ENCODE measurements at regions not wholly inside any gene's neighbourhood (a gene's known extent, or its start where the extent isn't known, plus 50 kb on each side); places are given as distances from the start of the nearest gene placed in this dataset.
"Not testable (repeated sequence)": the region's sequence is repeated elsewhere in the genome, so short reads cannot be mapped to it uniquely, and the experiment has no call there.

DNA sequence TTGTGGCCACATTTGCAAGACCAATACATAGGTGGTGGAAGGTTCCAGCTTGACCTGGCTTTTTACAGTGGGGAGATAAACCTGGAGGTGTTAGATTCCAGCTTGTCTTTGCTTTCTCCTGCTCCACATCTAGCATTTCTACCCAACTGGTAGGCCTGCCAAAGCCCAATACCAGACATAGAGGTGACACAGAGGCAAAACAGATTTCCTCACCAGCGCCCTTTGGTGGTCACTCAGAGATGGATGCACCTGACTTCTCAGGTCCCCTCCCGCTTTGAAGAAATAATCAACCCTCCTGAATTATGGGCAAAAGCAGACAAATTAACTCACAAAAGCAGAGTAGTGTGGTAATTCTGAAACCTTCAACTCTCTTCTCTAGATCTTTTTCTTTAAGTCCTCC is 1356.2 kb downstream of the FAM181B start:
- no peak for DNase-seq

DNA sequence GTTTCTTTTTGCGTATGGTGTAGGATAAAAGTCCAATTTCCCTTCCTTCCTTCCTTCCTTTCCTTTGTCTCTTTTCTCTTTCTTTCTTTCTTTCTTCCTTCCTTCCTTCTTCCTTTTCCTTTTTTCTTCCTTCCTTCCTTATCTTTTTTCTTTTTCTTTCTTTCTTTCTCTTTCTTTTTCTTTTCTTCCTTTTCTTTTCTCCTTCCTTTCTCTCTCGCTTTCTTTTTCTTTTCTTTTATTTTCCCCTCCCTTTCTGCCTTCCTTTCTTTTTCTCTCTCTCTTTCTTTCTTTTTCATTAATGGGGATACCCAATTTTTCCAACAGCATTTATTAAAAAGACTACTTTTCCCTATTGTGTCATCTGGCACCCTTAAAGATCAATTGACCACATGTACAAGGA is 1359.7 kb downstream of the FAM181B start:
- DNase-seq: no peak

DNA sequence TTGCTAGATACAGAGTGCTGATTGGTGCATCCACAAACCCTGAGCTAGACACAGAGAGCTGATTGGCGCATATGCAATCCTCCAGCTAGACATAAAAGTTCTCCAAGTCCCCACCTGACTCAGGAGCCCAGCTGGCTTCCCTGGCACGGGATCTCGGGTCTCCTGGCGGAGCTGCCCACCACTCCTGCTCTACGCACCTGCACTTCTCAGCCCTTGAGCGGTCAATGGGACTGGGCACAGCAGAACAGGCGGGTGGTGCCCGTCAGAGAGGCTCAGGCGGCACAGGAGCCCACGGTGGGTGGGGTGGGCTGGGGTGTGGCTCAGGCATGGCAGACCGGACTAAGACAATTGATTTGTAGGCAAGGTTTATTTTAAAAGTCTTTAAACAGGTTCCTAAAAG is 1365.5 kb downstream of the FAM181B start:
- no peak for DNase-seq

DNA sequence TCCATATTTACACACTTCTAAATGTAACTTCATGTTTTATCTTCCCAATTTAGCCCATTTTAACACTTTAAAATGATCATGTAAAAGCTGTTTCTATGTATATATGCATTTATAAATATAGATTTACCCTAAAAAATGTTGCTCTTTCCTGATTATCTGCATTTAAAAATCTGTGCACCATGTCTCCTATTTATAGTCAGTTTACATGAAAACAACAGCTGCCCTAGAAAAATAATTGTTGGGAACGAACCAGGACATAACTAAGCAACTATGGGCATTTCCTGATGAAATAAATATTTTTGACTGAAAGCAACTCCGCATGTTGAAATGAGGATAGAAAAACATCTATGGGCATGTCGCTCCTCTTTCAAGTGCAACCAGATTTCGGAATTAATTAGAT is 1368.2 kb downstream of the FAM181B start:
- DNase-seq: no peak

DNA sequence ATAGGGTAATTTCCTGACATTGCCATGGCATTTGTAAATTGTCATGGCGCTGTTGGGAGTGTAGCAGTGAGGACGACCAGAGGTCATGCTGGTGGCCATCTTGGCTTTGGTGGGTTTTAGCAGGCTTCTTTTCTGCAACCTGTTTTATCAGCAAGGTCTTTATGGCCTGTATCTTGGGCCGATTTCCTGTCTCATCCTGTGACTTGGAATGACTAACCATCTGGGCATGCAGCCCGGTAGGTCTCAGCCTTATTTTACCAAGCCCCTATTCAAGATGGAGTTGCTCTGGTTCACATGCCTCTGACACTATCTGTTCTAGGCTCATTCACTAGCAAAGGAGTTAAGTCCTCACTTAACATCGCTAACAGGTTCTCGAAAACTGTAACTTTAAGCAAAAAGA is 1374.2 kb downstream of the FAM181B start:
- DNase-seq: no peak

DNA sequence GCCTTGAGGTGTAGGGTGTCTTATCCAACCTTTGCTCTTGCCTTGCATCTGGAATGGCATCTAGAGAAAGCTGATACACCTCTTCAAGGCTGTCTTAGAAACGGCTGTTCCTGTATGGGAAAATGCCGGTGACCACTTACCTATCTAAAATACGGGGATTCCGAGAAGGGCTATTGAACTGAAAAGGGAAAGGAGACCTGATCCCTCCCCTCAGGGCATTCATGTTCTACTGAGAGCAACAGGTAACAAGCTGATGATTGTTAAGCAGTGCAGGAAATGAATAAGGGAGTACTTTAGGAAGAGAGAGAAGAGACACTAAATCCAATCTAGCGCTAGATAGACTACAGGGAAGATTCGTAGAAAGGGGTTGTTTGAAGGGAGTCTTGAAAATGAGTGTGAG is 1388.1 kb downstream of the FAM181B start:
- DNase-seq: no peak

DNA sequence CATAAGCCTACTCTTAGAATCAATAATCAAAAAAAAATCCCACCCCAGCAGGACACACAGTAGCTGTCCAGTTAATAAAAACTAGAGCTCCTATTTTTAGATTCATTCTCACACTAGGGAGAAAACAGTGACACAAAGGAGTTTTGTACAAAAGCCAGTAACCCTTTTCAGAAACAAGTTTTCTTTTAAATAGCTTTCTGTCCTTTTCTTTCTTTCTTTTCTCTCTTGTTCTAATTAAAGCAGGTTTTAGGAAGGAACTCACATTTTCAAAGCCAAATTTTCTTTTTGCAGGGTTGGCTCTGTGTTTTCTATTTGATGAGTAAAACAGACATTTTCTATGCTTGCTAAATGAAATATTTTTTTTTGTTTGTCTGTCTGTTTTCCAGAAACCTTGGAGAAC is 1390.7 kb downstream of the FAM181B start:
- DNase-seq: no peak

DNA sequence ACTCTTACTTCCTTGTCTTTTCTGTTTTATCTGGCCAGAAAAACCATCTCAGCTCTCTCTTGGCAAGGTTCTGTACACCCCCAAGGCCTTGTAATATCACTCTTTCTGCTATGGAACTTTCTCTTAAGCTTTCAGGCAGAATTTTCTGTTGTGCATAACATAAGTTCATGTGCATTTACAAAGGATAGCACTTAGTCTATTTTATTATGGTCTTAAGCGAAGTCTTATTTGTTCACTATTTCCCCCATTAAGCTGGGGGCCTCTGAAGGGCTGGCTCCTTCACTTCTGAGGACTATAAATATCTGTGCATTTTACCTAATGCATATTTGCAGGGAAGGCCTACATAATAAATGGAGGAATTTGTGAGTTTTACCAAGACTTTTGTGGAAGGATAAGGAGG is 1393.4 kb downstream of the FAM181B start:
- DNase-seq: no peak

DNA sequence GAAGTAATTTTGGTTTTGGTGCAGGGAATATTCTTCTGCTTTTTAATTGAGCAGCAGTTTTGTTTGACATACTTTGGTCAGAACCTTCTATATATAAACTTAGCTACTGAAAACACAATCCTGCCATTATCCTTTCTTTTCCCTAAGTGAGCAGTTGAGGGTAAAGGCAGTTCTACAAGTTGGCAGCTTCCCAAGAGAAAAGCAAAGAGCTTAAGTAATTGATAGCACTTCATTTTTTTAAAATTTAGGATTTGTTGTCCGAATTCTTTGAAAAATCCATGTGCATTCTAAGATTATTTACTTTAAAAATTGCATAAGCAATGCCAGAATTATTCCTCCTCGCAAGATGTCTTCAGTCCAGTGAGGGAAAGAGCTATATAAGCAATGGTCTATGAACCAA is 1394.1 kb downstream of the FAM181B start:
- no peak for DNase-seq

DNA sequence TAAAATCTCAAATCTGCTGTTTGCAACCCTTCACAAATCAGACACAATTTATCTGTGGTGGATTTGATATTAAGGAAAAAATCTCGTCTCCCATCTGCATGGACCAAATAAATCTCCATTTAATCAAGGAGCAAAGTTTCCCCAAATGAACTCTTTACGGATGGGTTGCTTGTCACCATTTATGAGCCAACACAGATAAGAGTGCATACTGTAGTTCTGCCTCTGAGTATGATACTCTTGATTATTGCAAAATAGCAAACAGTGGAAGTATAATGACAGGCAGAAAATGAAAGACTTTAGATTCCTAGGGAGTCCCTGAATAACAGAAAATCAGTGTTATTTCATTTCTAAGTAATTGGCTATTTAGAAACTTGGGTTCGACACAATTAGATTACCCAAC is 1395.9 kb downstream of the FAM181B start:
- no peak for DNase-seq

DNA sequence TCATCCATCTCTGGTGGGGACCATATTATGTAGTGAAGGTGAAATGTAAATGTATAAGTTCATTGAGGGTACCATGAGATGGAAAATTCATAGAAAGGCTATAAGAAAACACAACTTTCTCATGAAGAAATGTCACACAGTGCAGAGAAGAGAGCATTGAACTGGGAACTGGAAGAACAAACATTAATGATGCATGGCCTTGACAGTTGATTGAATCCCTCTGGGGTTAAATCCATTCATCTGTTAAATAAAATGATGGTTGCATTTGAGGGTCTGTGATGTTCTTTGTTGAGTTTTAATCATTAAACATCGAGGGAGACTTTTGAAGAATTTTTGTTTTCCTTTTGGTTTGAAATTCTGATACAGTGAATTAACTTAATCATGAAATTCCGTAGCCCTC is 1401.4 kb downstream of the FAM181B start:
- DNase-seq: no peak

DNA sequence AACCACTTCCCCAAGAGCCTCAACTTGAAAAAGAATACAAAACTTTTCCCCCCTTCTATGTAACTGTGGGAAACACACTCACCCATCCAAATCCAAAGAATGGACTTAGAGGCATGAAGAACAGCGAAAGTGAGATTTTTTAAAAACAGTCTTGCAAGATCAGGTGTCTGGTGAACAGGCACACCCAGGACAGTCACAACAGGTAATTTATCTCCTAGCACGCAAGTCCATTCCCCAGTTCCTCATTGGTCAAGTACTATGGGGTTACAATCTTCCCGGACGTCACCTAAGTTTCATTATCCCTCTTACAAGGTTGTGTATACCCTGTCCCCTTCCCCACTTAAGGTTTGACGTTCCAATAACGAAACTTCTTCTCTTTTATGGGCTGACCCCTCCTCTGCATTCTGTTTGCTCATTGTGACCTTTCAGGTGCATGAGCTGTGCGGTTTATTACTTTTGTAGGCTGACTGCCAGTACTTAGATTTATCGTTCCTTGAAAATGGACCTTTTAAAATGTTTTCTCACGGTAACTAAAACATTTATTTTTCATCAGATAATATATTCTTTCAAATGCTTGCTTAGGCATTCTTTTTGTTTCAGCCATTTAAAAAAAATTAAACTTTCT is 1401.9 kb downstream of the FAM181B start:
- DNase-seq: no peak

DNA sequence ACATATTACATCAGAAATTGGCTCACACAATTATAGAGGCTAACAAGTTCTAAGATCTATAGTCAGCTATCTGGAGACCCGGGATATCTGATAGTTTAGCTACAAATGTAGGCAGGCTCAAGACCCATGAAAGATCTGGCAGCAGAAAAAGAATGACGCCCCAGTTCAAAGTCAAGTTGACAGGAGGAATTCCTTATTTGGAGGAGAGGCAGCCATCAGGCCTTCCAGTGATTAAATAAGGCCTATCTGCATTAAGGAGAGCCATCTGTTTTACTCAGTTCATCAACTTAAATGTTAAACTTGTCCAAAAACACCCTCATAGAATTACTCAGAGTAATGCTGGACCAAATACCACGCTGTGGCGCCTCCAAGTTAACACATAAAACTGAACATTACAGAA is 1402.6 kb downstream of the FAM181B start:
- no peak for DNase-seq

DNA sequence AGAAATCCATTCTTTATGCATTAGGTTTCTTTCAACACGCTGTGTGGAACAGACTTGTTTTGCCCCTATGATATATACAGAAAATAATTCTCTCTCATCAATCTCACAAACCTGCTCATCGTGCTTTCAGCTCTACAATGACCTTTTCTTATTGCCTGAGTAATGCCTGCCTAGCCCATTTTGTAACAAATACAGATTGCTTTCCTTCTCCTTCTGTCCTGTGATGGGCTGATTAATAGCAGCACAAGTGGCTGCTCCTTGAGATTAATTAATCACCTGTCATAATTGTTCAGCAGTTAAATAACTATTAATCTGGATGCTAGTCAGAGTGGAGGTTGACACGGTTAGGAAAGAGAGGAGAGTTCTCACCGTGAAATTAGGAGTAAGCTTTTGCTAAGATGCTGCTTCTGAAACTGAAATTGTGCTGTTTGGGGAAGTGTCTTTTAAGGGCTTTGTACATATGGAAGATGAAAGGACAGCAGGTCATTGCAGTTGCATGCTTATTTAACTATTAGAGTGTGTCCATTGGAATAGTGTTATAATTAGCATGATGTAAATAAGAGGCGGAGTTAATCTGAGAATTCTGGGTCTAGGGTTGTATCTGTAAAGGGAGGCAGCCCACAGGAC is 1430.5 kb downstream of the FAM181B start:
- no peak for DNase-seq

DNA sequence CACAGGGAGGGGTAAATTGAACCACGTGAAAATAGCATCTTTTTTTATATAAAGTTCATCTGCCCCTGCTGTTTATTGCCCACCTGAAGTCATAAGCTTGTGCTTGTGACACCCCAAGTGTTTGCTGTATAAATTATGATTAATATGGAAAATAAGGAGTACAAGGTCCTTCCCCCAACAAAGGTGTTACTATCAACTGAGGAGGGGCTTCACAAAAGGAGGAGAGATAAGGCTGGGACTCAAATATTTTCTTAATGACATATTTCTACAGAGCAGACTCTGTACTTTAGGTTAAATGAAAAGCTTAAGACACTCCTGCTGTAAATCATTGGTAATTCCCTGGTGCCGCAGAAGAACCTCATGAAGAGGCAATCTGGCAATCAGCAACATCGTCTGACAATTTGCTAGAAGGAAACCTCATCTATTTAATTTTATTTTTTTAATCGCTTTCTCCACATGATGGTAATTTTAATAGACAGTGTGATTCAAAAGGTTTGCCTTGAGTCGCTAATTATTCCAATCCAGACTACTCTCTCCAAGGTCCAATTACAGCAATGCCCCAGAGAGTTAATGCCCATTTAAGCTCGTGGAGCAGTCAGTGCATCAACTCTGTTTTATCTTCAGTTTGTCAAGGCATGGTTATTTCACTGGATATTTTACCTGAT is 1432.4 kb downstream of the FAM181B start:
- no peak for DNase-seq

DNA sequence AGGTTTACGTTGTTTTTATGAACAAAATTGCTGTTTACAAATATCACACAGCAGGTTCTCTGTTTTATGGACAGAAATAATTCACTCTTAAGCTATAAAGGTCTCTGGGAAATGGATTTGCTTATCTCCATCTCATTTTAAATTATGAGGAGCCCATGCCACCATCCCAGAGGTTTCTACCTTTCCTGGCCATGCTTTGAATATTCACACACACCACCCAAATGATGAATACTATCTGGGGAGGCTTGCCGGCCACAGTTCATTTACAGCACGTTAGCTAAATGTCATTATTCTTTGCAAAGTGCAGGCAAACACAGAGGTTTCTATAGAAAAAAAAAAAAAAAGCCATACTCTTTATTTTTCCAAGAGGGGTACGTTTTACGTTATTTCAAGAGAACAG is 1446.7 kb downstream of the FAM181B start:
- no peak for DNase-seq

DNA sequence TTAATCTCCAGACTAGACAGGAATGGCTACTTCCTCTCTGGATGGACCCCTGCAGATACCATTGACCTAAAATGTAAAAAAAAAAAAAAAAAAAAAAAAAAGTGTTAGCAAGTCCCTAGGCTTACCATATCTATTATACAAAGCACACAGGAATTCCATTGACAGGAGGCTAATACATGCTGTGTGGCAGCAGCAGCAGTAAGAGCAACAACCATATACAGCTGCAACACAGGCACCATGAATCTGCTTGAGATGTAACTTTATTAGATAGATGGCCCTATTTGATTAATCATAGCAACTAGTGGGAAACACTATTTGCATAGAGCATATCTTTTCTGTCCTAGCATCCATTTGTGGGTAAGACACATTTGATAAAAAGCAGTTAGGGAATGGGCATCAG is 1447.1 kb downstream of the FAM181B start:
- no peak for DNase-seq

DNA sequence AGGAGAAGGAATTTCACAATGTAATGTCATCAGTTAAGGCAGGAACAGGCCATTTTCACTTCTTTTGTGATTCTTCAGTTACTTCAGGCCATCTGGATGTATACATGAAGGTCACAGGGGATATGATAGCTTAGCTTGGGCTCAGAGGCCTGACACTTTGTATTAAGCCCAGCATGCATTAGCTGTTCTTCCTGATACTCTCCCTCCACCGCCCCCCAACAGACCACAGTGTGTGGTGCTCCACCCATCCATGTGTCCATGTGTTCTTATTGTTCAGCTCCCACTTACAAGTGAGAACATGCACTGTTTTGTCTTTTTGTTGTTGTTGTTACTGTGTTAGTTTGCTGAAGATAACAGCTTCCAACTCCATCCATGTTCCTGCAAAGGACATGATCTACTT is 1453.4 kb downstream of the FAM181B start:
- not testable (repeated sequence) for DNase-seq

DNA sequence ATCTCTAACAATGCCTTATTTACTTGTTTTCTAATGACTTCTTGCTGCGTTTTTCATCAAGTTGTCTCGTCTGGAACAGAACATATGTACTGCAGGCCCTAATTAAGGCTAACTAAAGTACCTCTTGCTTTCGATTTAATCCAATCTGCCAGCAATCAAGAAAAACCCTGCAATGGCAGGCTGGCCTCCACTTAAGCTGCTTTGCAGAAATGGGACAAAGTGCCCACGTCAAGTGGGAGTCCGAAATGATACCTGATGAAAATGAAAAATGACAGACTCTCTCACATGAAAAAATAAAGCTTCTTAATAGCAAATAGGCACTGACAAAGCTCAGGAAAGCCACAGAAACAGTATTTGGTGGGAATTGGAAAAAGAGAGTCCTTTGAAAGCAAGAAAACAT is 1454.7 kb downstream of the FAM181B start:
- DNase-seq: no peak

DNA sequence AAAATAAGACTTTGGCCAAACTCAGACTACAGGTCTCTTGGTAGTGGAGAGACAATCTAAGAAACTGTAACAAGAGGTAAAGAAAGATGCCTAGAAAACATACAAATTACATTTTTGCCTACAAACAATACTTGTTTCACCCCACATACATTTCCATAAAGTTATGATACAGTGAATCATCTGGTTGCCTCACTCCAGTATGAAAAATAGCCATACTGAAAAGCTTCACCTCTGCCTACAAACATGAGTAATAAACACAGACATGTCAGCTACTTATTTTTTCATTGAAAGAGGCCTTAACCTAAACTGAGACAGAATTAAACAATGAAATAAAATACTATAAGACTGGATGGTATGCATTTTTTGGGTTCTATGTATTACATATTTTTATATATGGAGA is 1463.0 kb downstream of the FAM181B start:
- no peak for DNase-seq

DNA sequence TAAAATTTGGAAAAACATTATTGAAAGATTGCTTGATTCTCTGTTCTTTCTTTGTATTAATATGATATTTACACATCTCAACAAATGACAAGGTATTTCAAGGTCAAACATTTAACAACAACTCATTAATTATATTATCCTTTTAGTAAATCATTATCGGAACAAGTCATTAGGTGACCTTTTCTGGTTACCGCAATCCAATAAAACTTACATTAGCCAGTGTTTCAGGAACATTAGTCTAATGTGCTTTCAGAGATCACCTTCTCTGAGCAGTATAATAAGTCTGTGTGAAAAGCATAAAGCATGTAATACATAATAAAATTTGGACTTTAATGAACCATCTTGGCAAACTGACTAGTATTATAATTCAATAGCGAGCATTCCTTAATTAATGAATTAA is 1466.4 kb downstream of the FAM181B start:
- DNase-seq: no peak

DNA sequence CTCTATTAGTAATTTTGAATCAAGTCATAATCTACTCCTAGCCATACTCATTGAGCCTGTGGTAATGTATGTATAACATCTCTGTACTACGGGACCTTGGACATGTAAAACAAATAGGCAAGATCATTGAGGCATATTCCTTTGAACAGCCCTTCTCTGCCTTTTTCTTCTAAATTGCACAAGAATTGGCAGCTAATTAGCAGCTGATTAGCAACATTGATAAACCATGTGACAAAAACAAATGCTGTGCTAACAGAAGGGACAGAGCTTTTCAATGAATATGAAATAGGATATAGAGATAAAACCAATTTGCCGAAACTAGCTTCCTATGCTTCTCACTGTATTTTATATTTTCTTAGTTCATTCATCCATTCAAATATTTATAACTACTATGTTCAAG is 1474.2 kb downstream of the FAM181B start:
- DNase-seq: no peak

DNA sequence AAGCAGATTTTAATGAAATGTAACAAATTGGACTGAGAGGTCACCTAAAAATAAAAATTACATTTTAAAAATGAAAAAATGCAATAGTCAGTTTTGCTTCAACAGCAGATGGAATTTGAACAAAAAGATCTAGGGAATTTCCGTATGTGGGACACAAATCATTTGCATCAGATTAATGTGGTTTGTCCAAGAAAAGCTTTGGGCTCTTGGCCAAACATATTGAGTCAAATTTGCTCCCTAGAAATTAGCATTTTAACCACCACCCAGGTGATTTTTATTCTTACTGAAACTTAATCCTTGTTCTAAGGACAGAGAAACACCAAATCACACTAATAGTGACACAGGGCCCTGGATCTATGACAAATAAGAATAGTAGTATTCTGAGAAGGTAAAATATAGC is 1477.8 kb downstream of the FAM181B start:
- DNase-seq: no peak

DNA sequence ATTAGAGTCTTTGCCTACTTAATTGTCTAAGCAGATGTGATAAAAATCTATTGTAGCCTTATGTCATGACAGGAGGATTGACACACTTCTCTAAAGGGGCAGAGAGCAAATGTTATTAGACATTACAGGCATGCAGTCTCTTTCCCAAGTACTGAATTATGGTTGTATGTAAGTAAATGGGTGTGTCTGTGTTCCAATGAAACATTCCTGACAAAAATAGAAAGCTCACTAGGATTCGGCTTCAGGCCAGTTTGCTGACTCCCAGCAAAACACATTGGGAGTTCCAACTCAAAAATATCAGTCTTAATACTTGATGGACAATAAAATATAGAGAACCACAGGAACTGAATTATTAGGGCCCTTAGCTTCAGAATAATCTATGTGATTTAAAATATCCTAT is 1480.4 kb downstream of the FAM181B start:
- no peak for DNase-seq

DNA sequence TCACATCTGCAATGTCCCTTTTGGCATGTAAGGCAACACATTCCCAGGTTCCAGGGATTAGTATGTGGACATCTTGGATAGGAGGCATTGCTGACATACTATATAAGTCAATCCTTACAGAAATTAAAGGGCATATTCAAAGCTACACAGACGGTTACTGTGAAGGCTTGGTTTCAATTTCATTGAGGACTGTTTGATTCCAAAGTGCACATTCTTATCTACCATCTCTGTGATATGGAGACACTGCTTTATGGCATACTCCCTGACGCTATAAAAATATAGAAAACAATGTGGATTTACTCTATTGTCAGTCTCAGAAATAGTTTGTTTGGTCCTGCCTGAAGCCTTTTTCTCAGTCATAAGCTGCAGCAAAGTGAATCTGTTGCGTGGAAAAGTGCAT is 1486.7 kb downstream of the FAM181B start:
- no peak for DNase-seq
